ENCODE measurements at regions not wholly inside any gene's neighbourhood (a gene's known extent, or its start where the extent isn't known, plus 50 kb on each side); places are given as distances from the start of the nearest gene placed in this dataset.

DNA sequence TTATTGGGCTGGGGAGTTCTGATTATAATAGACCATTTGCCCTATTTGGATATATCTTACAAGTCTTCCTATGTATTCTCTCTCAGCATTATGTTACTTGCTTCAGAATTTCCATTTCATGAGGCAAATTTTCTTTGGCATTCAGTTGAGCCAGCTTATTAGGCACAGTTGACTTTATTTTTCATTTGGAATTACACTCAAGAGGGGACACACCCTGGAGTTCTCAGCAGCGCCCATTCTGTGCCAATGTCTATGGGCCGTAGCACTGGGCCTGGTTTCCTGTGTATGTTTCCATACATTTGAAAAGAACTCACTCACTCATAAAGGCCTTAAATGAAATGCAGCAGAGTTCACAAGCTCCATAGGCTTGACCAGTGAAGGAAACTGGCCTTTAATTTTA is 138.5 kb downstream of the KLF12 start:
- Histone ChIP-seq H3K27me3 (ENCODE audit: control insufficient read depth, insufficient read depth, low read length) (no peaks in the 10 kb centered on the region), H3K36me3 (ENCODE audit: control insufficient read depth, insufficient read depth, low read length) (no peaks in the 10 kb centered on the region), H3K4me3 (ENCODE audit: low read depth, low read length) (no peak overlapping the region), H3K4me1 (ENCODE audit: control insufficient read depth, insufficient read depth, low read length) (no peaks in the 10 kb centered on the region), H3K9me3 (ENCODE audit: control insufficient read depth, insufficient read depth, low read length) (no peaks in the 10 kb centered on the region), H3K27ac (ENCODE audit: low read depth, low read length) (no peak overlapping the region)
- 83% methylated on average over 2 of the region's 2 CpGs for WGBS (ENCODE audit: insufficient coverage)
- peak in 1 of 6 donors; percentile 22 for DNase-seq (ENCODE audit: low read depth in 4 of 6, low spot score in 6 of 6)

DNA sequence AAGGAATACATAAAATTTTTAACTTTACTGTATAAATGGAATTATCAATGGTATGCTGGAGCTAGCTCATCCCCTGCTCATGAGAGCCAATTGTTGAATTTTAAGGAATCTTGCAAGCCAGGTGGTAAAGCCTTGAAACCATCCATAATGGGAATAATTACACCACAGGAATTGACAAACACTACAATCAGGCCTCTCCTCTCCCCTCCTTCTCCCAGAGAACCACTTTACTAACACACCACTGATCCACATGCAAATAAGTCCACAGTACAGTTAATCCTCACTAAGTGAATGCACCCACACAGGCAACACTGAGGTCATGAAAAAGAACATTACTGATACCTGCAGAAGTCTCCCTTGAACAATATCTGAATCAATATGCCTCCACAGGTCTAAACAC is 140.5 kb downstream of the KLF12 start:
- Histone ChIP-seq H3K27me3 (ENCODE audit: control insufficient read depth, insufficient read depth, low read length) (no peaks in the 10 kb centered on the region), H3K36me3 (ENCODE audit: control insufficient read depth, insufficient read depth, low read length) (no peaks in the 10 kb centered on the region), H3K27ac (ENCODE audit: low read depth, low read length) (no peak overlapping the region), H3K4me1 (ENCODE audit: control insufficient read depth, insufficient read depth, low read length) (no peaks in the 10 kb centered on the region), H3K4me3 (ENCODE audit: low read depth, low read length) (no peak overlapping the region), H3K9me3 (ENCODE audit: control insufficient read depth, insufficient read depth, low read length) (no peaks in the 10 kb centered on the region)
- DNase-seq (ENCODE audit: low read depth in 4 of 6, low spot score in 6 of 6) = no peak

DNA sequence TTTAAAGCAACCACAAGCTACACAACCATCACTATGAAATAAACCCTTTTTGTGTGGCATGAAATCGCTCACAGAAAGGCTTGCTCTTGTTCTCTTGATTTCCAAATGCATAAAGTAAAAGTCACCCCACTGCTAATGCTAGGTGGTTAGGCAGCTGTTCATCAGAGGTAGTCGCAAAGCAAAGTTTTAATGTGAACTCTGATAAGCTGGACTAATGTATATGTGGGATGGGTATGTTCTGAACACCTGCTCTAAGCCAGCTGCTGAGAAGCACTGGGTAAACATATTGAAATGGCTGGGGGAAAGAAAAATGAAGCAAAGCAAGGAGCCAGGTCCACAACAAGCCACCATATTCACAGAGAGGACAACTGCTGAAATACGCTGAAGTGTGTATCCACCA is 142.3 kb downstream of the KLF12 start:
- peak in 1 of 6 donors; percentile 49 for DNase-seq (ENCODE audit: low read depth in 4 of 6, low spot score in 6 of 6)
- no peak overlapping the region for H3K4me3 ChIP-seq (ENCODE audit: low read depth, low read length)
- no peaks in the 10 kb centered on the region for H3K4me1 ChIP-seq (ENCODE audit: control insufficient read depth, insufficient read depth, low read length)
- no peaks in the 10 kb centered on the region for H3K27me3 ChIP-seq (ENCODE audit: control insufficient read depth, insufficient read depth, low read length)
- peak overlapping the region; percentile 5 for H3K27ac ChIP-seq (ENCODE audit: low read depth, low read length)
- H3K9me3 ChIP-seq (ENCODE audit: control insufficient read depth, insufficient read depth, low read length) = no peaks in the 10 kb centered on the region
- 46% methylated on average over 2 of the region's 3 CpGs for WGBS (ENCODE audit: insufficient coverage)
- H3K36me3 ChIP-seq (ENCODE audit: control insufficient read depth, insufficient read depth, low read length) = no peaks in the 10 kb centered on the region

DNA sequence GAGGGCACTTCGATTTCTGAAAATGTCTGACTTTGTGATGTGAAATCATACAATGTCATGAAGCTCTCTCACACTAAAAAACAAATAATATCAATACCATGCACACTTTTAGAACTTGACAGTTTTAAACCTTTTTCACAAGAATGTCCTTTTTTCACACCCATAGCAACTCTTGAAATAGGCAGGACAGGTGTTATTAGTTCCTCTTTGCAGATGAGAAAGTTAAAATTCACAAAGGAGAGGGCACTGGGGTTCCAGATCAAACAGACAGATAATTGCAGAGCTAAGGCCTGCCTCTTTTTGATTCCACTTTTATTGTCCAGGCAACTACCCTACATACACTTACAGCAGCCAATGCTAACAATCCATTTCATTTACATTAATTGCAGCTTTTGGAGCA is 142.8 kb downstream of the KLF12 start:
- no peak overlapping the region for H3K27ac ChIP-seq (ENCODE audit: low read depth, low read length)
- H3K27me3 ChIP-seq (ENCODE audit: control insufficient read depth, insufficient read depth, low read length) = no peaks in the 10 kb centered on the region
- no peaks in the 10 kb centered on the region for H3K9me3 ChIP-seq (ENCODE audit: control insufficient read depth, insufficient read depth, low read length)
- 60% methylated on average over 1 of the region's 1 CpG for WGBS (ENCODE audit: insufficient coverage)
- H3K4me1 ChIP-seq (ENCODE audit: control insufficient read depth, insufficient read depth, low read length) = no peaks in the 10 kb centered on the region
- no peak overlapping the region for H3K4me3 ChIP-seq (ENCODE audit: low read depth, low read length)
- DNase-seq (ENCODE audit: low read depth in 4 of 6, low spot score in 6 of 6) = no peak
- no peaks in the 10 kb centered on the region for H3K36me3 ChIP-seq (ENCODE audit: control insufficient read depth, insufficient read depth, low read length)

DNA sequence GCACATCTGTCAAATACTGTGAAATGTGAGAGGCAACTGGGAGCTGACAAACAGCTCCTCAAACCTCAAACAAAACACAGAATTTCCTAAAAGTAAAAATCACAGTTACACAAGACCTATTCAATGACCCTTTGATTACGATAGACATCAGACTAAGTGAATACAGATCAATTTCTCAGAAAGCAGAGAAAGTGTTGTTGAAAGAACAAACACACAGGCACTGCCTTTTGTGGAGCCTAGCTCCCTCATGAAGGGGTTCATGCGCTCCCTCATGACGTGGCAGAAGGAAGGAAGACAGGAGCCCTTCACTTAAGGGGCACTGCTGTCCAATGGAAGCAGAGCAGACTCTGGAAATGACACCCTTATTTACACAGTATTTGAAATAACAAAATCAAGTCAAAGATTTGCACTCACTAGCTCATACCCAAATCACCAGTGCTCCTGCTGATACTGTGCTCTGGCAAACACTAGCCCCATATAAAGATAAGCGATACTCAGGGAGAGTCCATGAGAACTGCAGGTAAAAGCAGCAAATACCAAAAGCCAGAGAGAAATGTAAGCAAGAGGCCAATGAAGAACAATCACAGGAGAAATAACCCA is 144.9 kb downstream of the KLF12 start:
- no peak overlapping the region for H3K27ac ChIP-seq (ENCODE audit: low read depth, low read length)
- no peak overlapping the region for H3K4me3 ChIP-seq (ENCODE audit: low read depth, low read length)
- DNase-seq (ENCODE audit: low read depth in 4 of 6, low spot score in 6 of 6) = no peak
- no peaks in the 10 kb centered on the region for H3K27me3 ChIP-seq (ENCODE audit: control insufficient read depth, insufficient read depth, low read length)
- no peaks in the 10 kb centered on the region for H3K9me3 ChIP-seq (ENCODE audit: control insufficient read depth, insufficient read depth, low read length)
- no peaks in the 10 kb centered on the region for H3K4me1 ChIP-seq (ENCODE audit: control insufficient read depth, insufficient read depth, low read length)
- 75% methylated on average over 2 of the region's 4 CpGs for WGBS (ENCODE audit: insufficient coverage)
- no peaks in the 10 kb centered on the region for H3K36me3 ChIP-seq (ENCODE audit: control insufficient read depth, insufficient read depth, low read length)

DNA sequence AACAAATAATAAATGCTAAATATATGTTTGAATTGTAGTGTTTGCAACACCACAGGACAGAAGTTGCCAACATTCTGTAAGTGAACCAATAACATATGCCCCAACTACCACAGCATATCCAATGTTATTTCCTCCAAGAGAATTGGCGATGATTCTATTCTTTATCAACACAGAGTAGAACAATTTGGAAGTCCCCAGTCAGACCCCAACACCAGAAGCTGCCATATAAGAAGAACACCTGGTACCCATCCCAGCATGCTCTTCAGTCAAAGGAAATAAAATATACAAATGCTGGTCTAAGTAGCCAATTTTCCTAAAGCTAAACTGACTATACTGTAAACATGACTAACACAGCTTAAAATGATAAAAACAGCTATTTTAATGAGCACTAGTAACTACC is 145.7 kb downstream of the KLF12 start:
- no peaks in the 10 kb centered on the region for H3K27me3 ChIP-seq (ENCODE audit: control insufficient read depth, insufficient read depth, low read length)
- WGBS (ENCODE audit: insufficient coverage) = 100% methylated on average over 1 of the region's 1 CpG
- no peaks in the 10 kb centered on the region for H3K36me3 ChIP-seq (ENCODE audit: control insufficient read depth, insufficient read depth, low read length)
- H3K4me1 ChIP-seq (ENCODE audit: control insufficient read depth, insufficient read depth, low read length) = no peaks in the 10 kb centered on the region
- DNase-seq (ENCODE audit: low read depth in 4 of 6, low spot score in 6 of 6) = no peak
- no peaks in the 10 kb centered on the region for H3K9me3 ChIP-seq (ENCODE audit: control insufficient read depth, insufficient read depth, low read length)
- H3K27ac ChIP-seq (ENCODE audit: low read depth, low read length) = no peak overlapping the region
- no peak overlapping the region for H3K4me3 ChIP-seq (ENCODE audit: low read depth, low read length)

DNA sequence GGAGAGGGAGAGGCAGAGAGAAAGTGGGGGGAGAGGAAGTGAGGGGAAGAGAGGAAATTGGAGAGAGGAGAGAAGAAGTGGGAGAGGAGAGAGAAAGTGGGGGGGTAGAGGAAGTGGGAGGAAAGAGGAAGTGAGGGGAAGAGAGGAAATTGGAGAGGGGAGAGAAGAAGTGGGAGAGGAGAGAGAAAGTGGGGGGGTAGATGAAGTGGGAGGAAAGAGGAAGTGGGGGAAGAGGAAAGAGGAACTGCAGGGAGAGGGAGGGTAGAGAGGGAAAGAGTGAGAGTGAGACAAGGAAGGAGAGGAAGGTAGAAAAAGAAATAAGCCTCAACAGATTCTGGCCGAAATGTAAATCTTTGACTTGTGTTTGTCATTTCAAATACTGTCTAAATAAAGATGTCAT is 146.6 kb downstream of the KLF12 start:
- H3K36me3 ChIP-seq (ENCODE audit: control insufficient read depth, insufficient read depth, low read length) = no peaks in the 10 kb centered on the region
- no CpG with 5 or more reads among the region's 1 CpG for WGBS (ENCODE audit: insufficient coverage)
- H3K9me3 ChIP-seq (ENCODE audit: control insufficient read depth, insufficient read depth, low read length) = no peaks in the 10 kb centered on the region
- H3K4me1 ChIP-seq (ENCODE audit: control insufficient read depth, insufficient read depth, low read length) = no peaks in the 10 kb centered on the region
- DNase-seq (ENCODE audit: low read depth in 4 of 6, low spot score in 6 of 6) = no peak
- no peak overlapping the region for H3K4me3 ChIP-seq (ENCODE audit: low read depth, low read length)
- H3K27ac ChIP-seq (ENCODE audit: low read depth, low read length) = no peak overlapping the region
- no peaks in the 10 kb centered on the region for H3K27me3 ChIP-seq (ENCODE audit: control insufficient read depth, insufficient read depth, low read length)

DNA sequence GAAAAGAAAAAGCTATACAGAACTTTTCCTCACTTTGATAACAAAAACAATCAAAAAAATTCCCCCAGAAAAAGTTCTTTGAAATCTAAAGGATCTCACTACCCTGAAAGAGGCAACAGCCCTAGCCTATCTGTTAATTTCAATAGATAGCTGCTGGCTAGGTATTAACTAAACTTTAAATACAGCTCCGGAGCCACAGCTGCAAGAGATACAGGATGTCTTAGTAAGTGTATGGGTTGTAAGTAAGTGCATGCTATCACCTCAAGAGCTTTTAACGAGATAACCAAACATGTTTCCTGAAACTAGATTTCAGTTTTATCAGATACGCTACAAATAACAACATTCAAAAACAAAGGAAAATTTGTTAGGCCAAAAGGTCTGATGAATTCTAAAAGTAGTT is 148.4 kb downstream of the KLF12 start:
- DNase-seq (ENCODE audit: low read depth in 4 of 6, low spot score in 6 of 6) = no peak
- peaks cover 2% of the 10 kb centered on the region for H3K4me1 ChIP-seq (ENCODE audit: control insufficient read depth, insufficient read depth, low read length)
- no peak overlapping the region for H3K4me3 ChIP-seq (ENCODE audit: low read depth, low read length)
- WGBS (ENCODE audit: insufficient coverage) = no CpG with 5 or more reads among the region's 3 CpGs
- no peak overlapping the region for H3K27ac ChIP-seq (ENCODE audit: low read depth, low read length)
- H3K27me3 ChIP-seq (ENCODE audit: control insufficient read depth, insufficient read depth, low read length) = no peaks in the 10 kb centered on the region
- H3K36me3 ChIP-seq (ENCODE audit: control insufficient read depth, insufficient read depth, low read length) = no peaks in the 10 kb centered on the region
- no peaks in the 10 kb centered on the region for H3K9me3 ChIP-seq (ENCODE audit: control insufficient read depth, insufficient read depth, low read length)

DNA sequence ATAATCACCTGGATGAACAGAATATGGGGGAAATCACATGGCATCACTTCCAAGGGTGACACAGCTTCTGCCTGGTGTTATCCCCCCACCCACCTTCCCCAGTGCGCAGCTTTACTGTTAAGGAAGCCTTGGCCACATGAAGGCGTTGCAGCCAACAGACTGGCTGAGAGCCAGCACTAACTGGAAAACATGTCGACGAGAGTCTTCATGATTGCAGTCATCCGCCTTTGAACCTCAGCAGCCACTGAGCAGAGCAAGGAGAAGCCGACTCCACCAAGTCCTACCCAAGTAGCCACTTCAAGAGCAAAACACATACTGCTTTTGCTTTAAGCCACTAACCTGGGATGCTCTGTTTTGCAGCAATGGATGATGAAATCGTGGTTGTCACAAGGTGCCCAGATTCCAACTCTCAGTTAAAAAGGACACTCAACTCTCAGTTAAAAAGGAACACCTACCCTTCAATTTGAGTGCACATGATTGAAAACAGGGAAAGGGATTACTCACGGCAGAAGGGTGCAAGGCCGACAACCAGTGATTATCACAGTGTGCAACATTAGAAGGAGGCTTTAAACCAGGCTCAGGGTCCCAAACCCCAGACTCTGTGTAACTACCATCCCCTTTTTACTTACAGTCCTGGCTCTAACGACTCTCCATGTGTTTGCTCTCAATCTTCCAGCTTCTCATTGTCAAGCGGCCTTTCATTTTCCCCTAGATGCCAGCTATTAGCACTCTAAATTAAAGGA is 149.1 kb downstream of the KLF12 start:
- Histone ChIP-seq H3K27ac (ENCODE audit: low read depth, low read length) (no peak overlapping the region), H3K9me3 (ENCODE audit: control insufficient read depth, insufficient read depth, low read length) (no peaks in the 10 kb centered on the region), H3K4me1 (ENCODE audit: control insufficient read depth, insufficient read depth, low read length) (peaks cover 4% of the 10 kb centered on the region), H3K4me3 (ENCODE audit: low read depth, low read length) (no peak overlapping the region), H3K27me3 (ENCODE audit: control insufficient read depth, insufficient read depth, low read length) (no peaks in the 10 kb centered on the region), H3K36me3 (ENCODE audit: control insufficient read depth, insufficient read depth, low read length) (no peaks in the 10 kb centered on the region)
- DNase-seq (ENCODE audit: low read depth in 4 of 6, low spot score in 6 of 6) = no peak
- WGBS (ENCODE audit: insufficient coverage) = 68% methylated on average over 10 of the region's 11 CpGs

DNA sequence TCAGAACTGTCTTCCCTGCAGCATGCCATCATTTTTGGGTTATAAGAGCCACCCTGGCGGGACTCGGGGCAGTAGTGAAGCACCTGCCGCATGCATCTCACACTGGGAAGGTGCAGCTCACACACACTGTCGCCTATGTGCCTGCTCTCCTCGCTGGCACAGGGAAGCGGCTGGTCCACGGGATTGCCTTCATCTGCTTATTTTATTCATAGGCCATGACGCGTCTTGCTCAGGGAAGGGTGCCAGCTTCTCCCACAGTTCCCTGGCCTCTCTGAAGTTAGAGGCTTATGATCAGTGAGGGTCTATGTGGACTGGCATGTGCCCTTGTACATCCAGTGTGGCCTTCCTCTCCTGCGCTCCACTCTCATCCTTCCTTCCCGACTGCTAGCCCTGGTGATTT is 150.0 kb downstream of the KLF12 start:
- Histone ChIP-seq H3K27ac (ENCODE audit: low read depth, low read length) (no peak overlapping the region), H3K9me3 (ENCODE audit: control insufficient read depth, insufficient read depth, low read length) (no peaks in the 10 kb centered on the region), H3K27me3 (ENCODE audit: control insufficient read depth, insufficient read depth, low read length) (no peaks in the 10 kb centered on the region), H3K4me3 (ENCODE audit: low read depth, low read length) (no peak overlapping the region), H3K4me1 (ENCODE audit: control insufficient read depth, insufficient read depth, low read length) (peaks cover 4% of the 10 kb centered on the region), H3K36me3 (ENCODE audit: control insufficient read depth, insufficient read depth, low read length) (no peaks in the 10 kb centered on the region)
- no peak for DNase-seq (ENCODE audit: low read depth in 4 of 6, low spot score in 6 of 6)
- 91% methylated on average over 9 of the region's 11 CpGs for WGBS (ENCODE audit: insufficient coverage)

All from spinal cord (tissue), 9 donors.